WI38 (cell line): ENCODE measurements at regions not wholly inside any gene's neighbourhood (a gene's known extent, or its start where the extent isn't known, plus 50 kb on each side); places are given as distances from the start of the nearest gene placed in this dataset.

Experiments
- H3K4me3 ChIP-seq: 2 replicates; pipeline ENCODE4 v1.5.1; 2011; ENCODE audit warnings: low read depth, mild to moderate bottlenecking, control low read depth, low read length
- TF ChIP-seq, protein P1 (sequence below): IDR thresholded peaks from 2 replicates; pipeline ENCODE4 v1.5.1; 2012; ENCODE audit warnings: low read depth, mild to moderate bottlenecking, control low read depth, low read length

DNA sequence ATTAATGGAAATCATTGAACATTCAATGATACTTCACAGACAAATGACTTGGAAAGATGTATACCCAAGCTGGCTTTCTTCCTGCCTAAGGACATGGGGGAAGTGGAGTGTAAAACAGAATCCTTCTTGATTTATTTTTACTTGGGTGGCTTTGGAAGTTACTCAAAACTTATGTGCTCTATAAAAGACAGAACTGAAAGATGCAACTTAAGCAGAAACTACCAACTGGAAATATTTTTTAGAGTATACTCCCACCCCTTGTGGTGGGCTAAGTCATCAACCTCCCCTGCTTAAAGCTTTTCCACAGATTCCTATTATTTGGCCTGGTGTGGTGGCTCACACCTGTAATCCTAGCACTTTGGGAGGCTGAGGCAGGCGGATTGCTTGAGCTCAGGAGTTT lies 126.0 kb upstream of the ATP2B1 start:
- TF ChIP-seq, protein P1, sequence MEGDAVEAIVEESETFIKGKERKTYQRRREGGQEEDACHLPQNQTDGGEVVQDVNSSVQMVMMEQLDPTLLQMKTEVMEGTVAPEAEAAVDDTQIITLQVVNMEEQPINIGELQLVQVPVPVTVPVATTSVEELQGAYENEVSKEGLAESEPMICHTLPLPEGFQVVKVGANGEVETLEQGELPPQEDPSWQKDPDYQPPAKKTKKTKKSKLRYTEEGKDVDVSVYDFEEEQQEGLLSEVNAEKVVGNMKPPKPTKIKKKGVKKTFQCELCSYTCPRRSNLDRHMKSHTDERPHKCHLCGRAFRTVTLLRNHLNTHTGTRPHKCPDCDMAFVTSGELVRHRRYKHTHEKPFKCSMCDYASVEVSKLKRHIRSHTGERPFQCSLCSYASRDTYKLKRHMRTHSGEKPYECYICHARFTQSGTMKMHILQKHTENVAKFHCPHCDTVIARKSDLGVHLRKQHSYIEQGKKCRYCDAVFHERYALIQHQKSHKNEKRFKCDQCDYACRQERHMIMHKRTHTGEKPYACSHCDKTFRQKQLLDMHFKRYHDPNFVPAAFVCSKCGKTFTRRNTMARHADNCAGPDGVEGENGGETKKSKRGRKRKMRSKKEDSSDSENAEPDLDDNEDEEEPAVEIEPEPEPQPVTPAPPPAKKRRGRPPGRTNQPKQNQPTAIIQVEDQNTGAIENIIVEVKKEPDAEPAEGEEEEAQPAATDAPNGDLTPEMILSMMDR, result no peak
- no peak overlapping the region for H3K4me3 ChIP-seq

DNA sequence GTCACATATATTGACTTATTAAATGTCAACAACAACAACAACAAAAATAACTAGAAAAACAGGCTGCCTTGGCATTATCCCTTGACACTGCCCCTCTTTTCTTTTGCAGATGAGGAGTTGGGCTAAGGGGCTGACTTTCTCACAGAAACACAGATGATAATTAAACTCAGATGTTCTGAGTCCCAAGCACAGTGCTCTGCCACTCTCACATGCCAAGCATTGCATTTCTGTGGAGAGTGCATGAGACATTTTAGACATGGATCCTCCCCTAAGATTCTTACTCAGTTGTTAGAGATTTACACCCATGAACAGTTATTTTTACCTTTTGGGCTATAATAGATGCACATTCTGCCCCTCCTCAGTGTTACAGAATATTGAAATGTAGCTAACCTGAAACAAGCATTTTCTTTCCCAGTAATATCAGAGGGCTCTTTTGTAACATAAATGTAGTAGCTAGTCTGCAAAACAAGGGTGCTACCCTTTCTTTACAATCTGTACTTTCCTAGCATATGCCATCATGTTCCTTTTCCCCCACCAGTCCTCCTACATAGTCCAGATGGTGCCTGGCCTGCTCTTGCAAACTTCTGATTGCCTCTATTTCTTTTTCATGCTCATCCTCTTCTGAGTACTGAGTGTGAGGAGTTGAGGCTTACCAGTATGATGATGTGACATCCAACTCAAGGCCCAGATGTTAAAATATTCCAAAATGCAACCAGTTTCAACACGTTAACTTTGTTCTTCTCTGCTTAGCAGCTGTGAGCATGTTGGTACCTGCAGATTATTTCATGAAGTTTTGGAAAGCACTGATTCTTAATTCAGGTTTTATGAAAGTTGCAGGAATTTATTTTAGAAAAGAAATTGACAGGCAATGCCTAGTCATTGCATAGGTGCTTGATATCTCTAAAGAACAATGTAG lies 125.0 kb upstream of the ATP2B1 start:
- TF ChIP-seq, protein P1, result no peak
- no peak overlapping the region for H3K4me3 ChIP-seq

DNA sequence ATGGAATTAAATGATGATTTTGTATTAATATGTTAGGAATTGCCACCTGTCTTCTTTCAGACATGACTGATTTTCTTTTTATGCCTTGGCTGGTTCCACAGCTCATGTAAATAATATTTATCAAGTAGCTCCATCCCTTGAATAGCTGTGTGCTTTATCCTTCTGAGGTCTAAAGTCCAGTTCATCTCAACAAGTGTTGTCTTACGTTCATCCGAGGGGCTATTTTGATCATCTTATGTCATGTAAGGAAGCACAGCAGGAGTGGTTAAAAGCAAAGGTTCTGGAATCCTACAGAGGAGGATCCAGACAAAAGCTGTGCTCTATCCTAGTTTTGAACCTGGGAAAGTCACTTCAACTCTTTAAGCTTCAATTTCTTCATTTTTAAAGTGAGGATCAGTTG lies 123.7 kb upstream of the ATP2B1 start:
- no peak overlapping the region for H3K4me3 ChIP-seq
- TF ChIP-seq, protein P1, result no peak

DNA sequence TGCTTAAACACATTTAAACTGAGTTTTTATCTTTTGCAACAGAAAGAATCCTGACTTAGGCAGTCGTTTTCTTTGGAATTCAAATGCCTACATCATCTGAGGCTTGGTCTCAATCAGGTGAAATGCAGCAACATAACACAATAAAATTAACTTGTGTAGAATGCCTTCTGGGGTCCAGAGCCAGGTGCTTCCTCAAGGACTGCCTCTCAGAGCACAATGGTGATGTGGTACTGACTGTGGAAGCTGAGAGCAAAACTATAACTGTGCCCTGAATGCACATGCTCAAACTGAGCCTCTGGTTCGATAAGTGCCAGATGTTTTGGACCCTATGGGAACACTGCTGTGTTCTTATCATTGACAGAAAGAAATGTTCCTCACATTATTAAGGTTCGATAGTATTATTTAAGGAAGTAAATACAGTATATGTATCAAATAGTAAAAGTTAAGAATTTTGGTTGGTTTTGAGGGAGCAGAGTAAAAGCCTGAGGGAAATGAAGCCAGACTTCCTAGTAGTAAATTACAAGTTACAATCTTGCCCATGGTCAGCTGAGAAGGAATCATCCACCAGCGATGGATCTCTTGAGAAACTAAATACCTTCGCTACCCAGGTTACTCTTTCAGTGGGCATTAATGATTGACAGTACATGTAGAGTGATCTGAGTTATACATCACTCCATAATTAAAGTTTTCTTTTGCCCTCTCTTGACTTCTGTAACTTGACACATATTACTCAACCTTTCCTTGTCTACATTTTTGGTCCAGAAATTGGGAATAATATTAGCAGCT lies 122.9 kb upstream of the ATP2B1 start:
- TF ChIP-seq, protein P1, result no peak
- no peak overlapping the region for H3K4me3 ChIP-seq

DNA sequence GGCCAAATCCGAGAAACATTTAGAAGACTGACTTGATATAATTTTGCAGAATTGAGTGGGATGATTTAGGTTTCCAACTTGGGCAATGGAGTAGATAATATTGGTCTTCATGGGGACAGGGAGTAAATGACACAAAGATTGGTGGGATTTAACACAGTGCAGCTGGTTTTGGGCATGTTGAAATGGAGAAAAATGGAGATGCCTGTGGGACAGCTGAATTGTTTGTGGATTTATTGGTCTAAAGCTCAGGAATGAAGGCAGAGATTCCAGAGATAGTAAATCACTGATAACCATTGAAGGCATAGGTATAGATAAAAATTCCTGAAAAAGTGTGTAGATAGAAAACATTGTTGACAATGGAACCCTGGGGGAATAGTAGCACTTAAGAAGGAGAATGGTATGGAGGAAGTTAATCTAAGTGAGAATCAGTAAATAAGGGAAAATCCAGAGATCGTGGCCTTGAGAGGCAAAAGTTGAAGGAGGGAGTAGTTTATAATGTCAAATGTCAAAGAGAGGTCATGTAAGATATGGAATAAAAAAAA lies 120.9 kb upstream of the ATP2B1 start:
- TF ChIP-seq, protein P1, result no peak
- H3K4me3 ChIP-seq, result no peak overlapping the region

DNA sequence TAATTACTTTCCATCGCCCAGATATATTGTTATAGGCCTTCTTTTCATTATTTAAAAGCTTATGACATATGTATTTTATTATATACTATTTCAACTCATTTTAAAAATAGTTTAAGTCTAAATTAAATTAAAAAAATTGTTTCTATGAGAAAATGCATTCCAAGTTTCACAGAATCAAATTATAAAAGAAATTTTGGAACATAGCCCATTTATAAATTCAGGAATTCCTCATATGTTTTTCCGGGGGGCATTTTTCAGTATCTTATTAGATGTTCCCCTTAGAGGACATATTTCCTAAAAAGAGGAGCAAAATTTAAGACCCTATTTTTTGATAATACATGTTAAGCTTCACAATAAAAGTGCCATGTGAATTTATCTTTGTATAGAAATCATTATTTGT lies 119.9 kb upstream of the ATP2B1 start:
- no peak overlapping the region for H3K4me3 ChIP-seq
- TF ChIP-seq, protein P1, result no peak
